ENCODE measurements at regions not wholly inside any gene's neighbourhood (a gene's known extent, or its start where the extent isn't known, plus 50 kb on each side); places are given as distances from the start of the nearest gene placed in this dataset.

GRCh38 chr12:77388445-77389265 lies 323.3 kb upstream of the E2F7 start:
- TF ChIP-seq EZH2 (IDR thresholded peaks at IDR 0.05; ENCODE audit: borderline replicate concordance, low read depth, low read length, severe bottlenecking): no peak
- TF ChIP-seq, protein P1, sequence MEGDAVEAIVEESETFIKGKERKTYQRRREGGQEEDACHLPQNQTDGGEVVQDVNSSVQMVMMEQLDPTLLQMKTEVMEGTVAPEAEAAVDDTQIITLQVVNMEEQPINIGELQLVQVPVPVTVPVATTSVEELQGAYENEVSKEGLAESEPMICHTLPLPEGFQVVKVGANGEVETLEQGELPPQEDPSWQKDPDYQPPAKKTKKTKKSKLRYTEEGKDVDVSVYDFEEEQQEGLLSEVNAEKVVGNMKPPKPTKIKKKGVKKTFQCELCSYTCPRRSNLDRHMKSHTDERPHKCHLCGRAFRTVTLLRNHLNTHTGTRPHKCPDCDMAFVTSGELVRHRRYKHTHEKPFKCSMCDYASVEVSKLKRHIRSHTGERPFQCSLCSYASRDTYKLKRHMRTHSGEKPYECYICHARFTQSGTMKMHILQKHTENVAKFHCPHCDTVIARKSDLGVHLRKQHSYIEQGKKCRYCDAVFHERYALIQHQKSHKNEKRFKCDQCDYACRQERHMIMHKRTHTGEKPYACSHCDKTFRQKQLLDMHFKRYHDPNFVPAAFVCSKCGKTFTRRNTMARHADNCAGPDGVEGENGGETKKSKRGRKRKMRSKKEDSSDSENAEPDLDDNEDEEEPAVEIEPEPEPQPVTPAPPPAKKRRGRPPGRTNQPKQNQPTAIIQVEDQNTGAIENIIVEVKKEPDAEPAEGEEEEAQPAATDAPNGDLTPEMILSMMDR (IDR thresholded peaks at IDR 0.05; ENCODE audit: borderline replicate concordance, extremely low read depth, low read length, poor library complexity, severe bottlenecking): no peak
